ENCODE measurements at regions not wholly inside any gene's neighbourhood (a gene's known extent, or its start where the extent isn't known, plus 50 kb on each side); places are given as distances from the start of the nearest gene placed in this dataset.

DNA sequence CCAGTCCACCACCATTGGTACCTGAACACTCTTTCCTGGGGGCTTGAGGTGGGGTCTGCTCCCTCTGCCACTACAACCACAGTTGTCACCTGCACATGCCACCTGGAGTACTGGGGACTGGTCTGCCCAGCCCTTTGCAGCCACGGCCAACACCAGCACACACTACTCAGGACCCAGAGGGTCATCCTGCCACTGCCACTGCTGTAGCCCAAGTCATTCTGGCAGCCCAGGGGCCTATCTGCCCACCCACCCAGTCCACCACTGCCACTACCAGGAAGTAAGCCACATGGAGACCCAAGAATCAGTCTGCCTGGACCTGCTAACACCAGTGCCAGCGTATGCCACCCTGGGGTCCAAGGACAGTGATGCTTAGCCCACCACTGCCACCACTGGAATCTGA lies 302.4 kb upstream of the TRPC7 start:
- TF ChIP-seq SMC3 (IDR thresholded peaks at IDR 0.05) (no peak), CHD4 (IDR thresholded peaks at IDR 0.05; ENCODE audit: borderline replicate concordance) (no peak), RFX5 (IDR thresholded peaks at IDR 0.05) (no peak), CBX2 (IDR thresholded peaks at IDR 0.05; ENCODE audit: borderline replicate concordance, low read depth) (no peak), POLR2A (IDR thresholded peaks at IDR 0.05; ENCODE audit: low read length) (no peak), ZFP36 (IDR thresholded peaks at IDR 0.05; ENCODE audit: borderline replicate concordance, partially characterized antibody) (no peak), CEBPB (IDR thresholded peaks at IDR 0.05) (no peak), ZC3H11A (IDR thresholded peaks at IDR 0.05) (no peak), MYC (IDR thresholded peaks at IDR 0.05; ENCODE audit: borderline replicate concordance, low read length) (no peak), EP300 (IDR thresholded peaks at IDR 0.05) (no peak), KDM5A (IDR thresholded peaks at IDR 0.05) (no peak)
- TF ChIP-seq, protein P1, sequence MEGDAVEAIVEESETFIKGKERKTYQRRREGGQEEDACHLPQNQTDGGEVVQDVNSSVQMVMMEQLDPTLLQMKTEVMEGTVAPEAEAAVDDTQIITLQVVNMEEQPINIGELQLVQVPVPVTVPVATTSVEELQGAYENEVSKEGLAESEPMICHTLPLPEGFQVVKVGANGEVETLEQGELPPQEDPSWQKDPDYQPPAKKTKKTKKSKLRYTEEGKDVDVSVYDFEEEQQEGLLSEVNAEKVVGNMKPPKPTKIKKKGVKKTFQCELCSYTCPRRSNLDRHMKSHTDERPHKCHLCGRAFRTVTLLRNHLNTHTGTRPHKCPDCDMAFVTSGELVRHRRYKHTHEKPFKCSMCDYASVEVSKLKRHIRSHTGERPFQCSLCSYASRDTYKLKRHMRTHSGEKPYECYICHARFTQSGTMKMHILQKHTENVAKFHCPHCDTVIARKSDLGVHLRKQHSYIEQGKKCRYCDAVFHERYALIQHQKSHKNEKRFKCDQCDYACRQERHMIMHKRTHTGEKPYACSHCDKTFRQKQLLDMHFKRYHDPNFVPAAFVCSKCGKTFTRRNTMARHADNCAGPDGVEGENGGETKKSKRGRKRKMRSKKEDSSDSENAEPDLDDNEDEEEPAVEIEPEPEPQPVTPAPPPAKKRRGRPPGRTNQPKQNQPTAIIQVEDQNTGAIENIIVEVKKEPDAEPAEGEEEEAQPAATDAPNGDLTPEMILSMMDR (IDR thresholded peaks at IDR 0.05): no peak
- TF ChIP-seq, protein P2, sequence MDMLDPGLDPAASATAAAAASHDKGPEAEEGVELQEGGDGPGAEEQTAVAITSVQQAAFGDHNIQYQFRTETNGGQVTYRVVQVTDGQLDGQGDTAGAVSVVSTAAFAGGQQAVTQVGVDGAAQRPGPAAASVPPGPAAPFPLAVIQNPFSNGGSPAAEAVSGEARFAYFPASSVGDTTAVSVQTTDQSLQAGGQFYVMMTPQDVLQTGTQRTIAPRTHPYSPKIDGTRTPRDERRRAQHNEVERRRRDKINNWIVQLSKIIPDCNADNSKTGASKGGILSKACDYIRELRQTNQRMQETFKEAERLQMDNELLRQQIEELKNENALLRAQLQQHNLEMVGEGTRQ (IDR thresholded peaks at IDR 0.05): no peak

Data from A549 (cell line).